Stomach (tissue), 4 donors: ENCODE measurements at regions not wholly inside any gene's neighbourhood (a gene's known extent, or its start where the extent isn't known, plus 50 kb on each side); places are given as distances from the start of the nearest gene placed in this dataset.

Experiments
- CTCF ChIP-seq, 7 experiments: fragments of 450-650 bp in 4 of 7; fragments of 200-600 bp in 3 of 7; sonication (generic) in 3 of 7; IDR thresholded peaks; one replicate each; pipeline ENCODE4 v1.5.1; 2016 to 2019; ENCODE audit warnings: antibody characterized with exemption in 7 of 7, control low read depth in 2 of 7, mild to moderate bottlenecking in 1 of 7
- EP300 ChIP-seq: sonication (generic); formaldehyde crosslinking; IDR thresholded peaks from one replicate; pipeline ENCODE4 v1.6.1; 2017; ENCODE audit warnings: antibody characterized with exemption
- POLR2AphosphoS5 ChIP-seq, 3 donors: sonication (generic); formaldehyde crosslinking; IDR thresholded peaks; one replicate each; pipeline ENCODE4 v1.6.1; 2016; ENCODE audit warnings: antibody characterized with exemption in 3 of 3

DNA sequence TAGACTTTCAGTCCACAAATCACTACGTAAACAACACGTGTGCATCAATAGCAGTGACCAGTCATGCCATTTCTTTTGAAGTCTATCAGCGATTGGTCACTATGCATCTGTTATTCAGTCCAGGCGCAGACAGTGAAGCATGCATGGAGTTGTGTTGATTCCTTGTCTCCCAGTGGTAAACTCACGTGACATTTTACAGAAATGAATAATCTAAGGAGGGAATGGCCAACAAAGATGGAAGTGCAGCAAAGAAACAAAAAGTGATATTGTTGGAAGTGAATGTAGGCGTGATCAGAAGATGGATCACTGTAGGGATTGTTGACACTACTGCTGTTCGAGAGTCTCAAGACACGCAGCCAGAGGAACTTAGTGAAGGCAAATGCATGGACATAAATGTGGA lies 317.8 kb upstream of the MGAT5 start:
- TF ChIP-seq CTCF (IDR thresholded peaks at IDR 0.05) (no peak), POLR2AphosphoS5 (IDR thresholded peaks at IDR 0.05) (no peak), EP300 (no peak)
